Stimulated activated naive CD8-positive, alpha-beta T cell treated with anti-CD3 and anti-CD28 coated beads, Interleukin-15, Interleukin-2, amounts not matched to agents 100 ng/mL and 50 ng/mL, for 24 hours (primary cell): ENCODE measurements at regions not wholly inside any gene's neighbourhood (a gene's known extent, or its start where the extent isn't known, plus 50 kb on each side); places are given as distances from the start of the nearest gene placed in this dataset.
"Not testable (repeated sequence)": the region's sequence is repeated elsewhere in the genome, so short reads cannot be mapped to it uniquely, and the experiment has no call there.

ENCODE experiments used
- H3K27ac Mint-ChIP-seq: one replicate; pipeline ENCODE4 v1.8.0; 2021; ENCODE audit warnings: mild to moderate bottlenecking, mixed read lengths
- H3K27me3 Mint-ChIP-seq: one replicate; pipeline ENCODE4 v1.8.0; 2021; ENCODE audit warnings: mixed read lengths
- H3K36me3 Mint-ChIP-seq: one replicate; pipeline ENCODE4 v1.8.0; 2021; ENCODE audit warnings: low read depth, mixed read lengths
- H3K4me1 Mint-ChIP-seq: one replicate; pipeline ENCODE4 v1.8.0; 2021; ENCODE audit warnings: low read depth, mixed read lengths
- H3K4me3 Mint-ChIP-seq: one replicate; pipeline ENCODE4 v1.8.0; 2021; ENCODE audit warnings: mild to moderate bottlenecking, mixed read lengths
- H3K9me3 Mint-ChIP-seq: one replicate; pipeline ENCODE4 v1.8.0; 2021; ENCODE audit warnings: mixed read lengths

DNA sequence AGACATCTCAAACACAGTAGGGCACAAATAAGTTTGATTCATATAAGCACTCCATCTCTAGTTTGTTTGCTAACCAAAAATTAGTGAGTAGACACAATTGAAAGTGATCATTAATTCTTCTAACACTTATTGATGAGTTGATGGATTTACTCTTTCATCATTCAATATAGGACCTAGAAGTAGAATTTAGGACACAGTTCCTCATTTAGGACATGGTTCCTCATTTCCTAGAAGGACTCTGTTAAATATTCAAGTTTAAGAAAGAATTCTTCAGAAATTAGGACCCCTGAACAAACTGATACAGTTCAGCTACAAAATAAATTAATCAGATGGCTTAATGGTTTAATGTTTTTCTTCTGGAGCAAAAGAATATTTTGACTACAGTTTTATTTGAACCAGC lies 143.5 kb upstream of the PRR16 start:
- Mint-ChIP-seq H3K27me3 (no peaks in the 10 kb centered on the region), H3K36me3 (no peaks in the 10 kb centered on the region), H3K4me1 (no peaks in the 10 kb centered on the region), H3K4me3 (no peak overlapping the region), H3K27ac (no peak overlapping the region), H3K9me3 (peaks cover 4% of the 10 kb centered on the region)

GRCh38 chr5:120326651-120327050 lies 137.4 kb upstream of the PRR16 start:
- no peak overlapping the region for H3K27ac Mint-ChIP-seq
- no peaks in the 10 kb centered on the region for H3K36me3 Mint-ChIP-seq
- no peaks in the 10 kb centered on the region for H3K9me3 Mint-ChIP-seq

DNA sequence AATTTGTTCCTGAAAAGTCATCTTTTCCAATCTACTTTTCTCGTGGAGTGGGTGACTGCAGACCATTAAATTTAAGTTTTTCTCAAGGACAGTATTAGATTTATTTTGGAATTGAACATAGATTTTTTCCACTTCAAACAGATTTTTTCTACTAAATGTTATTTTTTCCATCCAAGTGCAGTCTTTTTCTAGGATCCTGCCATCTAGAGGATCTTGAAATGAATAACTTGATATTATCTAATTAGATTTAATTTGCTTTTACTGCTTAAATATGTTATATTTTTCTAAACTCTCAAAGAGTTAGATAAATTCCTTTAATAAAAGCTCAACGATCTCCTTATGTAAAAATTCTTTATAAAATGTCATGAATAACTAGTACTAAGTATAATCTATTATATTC lies 136.9 kb upstream of the PRR16 start:
- no peaks in the 10 kb centered on the region for H3K4me1 Mint-ChIP-seq
- no peaks in the 10 kb centered on the region for H3K36me3 Mint-ChIP-seq
- no peak overlapping the region for H3K27ac Mint-ChIP-seq
- no peaks in the 10 kb centered on the region for H3K27me3 Mint-ChIP-seq
- H3K9me3 Mint-ChIP-seq: no peaks in the 10 kb centered on the region
- H3K4me3 Mint-ChIP-seq: no peak overlapping the region

More at GRCh38 chr5:120326651-120327050, 137.4 kb upstream of the PRR16 start:
- Mint-ChIP-seq H3K4me3 (no peak overlapping the region), H3K4me1 (no peaks in the 10 kb centered on the region), H3K27me3 (no peaks in the 10 kb centered on the region)

GRCh38 chr5:120329095-120329494 lies 135.0 kb upstream of the PRR16 start:
- H3K27ac Mint-ChIP-seq: no peak overlapping the region
- H3K27me3 Mint-ChIP-seq: no peaks in the 10 kb centered on the region
- H3K4me3 Mint-ChIP-seq: no peak overlapping the region
- H3K36me3 Mint-ChIP-seq: no peaks in the 10 kb centered on the region
- H3K9me3 Mint-ChIP-seq: no peaks in the 10 kb centered on the region
- H3K4me1 Mint-ChIP-seq: no peaks in the 10 kb centered on the region

DNA sequence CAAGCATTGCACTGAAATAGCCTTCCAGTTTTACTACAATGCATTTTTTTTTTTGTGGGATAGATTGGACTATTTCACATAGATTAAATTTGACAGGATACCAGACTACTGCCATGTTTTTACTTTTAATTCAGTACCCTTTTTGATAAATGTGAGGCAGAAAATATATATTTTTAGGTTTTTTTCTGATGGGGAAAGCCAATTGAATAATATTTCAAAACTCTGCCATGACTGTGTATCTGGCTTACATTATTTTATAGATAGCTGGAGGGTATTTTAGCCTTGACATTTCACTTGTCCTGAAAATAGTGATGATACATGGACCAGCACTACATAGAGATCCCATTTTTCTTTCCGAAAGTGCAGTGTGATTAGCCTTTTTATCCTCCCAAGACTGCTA lies 133.5 kb upstream of the PRR16 start:
- Mint-ChIP-seq H3K4me3 (no peak overlapping the region), H3K9me3 (peaks cover 4% of the 10 kb centered on the region), H3K27ac (no peak overlapping the region), H3K36me3 (no peaks in the 10 kb centered on the region), H3K27me3 (no peaks in the 10 kb centered on the region), H3K4me1 (no peaks in the 10 kb centered on the region)

- no peak overlapping the region for H3K27ac Mint-ChIP-seq
- H3K9me3 Mint-ChIP-seq: no peaks in the 10 kb centered on the region
- H3K4me3 Mint-ChIP-seq: no peak overlapping the region
- H3K27me3 Mint-ChIP-seq: no peaks in the 10 kb centered on the region
- no peaks in the 10 kb centered on the region for H3K36me3 Mint-ChIP-seq
- no peaks in the 10 kb centered on the region for H3K4me1 Mint-ChIP-seq
These were observed 119.9 kb upstream of the PRR16 start for GRCh38 chr5:120344181-120344580.

DNA sequence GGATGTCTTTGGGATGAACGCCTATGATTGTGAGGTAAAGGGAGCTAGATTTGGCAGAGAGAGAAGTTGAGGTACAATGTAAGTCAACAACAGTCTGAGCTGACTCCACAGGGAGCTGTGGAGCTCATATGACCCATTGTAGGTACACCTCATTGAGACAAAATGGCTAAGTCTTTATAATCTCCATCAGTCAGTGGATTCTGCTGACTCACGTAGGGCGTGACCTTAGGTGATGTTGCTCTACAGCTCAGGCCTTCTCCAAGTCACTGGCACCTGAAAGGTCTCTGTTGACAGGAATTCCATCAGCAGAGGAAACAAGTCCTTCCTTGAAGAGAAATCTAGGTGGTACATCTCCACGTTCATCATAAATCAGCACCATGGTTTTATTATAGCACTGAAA lies 118.2 kb upstream of the PRR16 start:
- Mint-ChIP-seq H3K4me1 (no peaks in the 10 kb centered on the region), H3K4me3 (no peak overlapping the region), H3K27me3 (no peaks in the 10 kb centered on the region), H3K9me3 (peaks cover 6% of the 10 kb centered on the region), H3K27ac (no peak overlapping the region), H3K36me3 (no peaks in the 10 kb centered on the region)

GRCh38 chr5:120351071-120351470 lies 113.0 kb upstream of the PRR16 start:
- H3K4me1 Mint-ChIP-seq, H3K27ac Mint-ChIP-seq, H3K4me3 Mint-ChIP-seq, H3K36me3 Mint-ChIP-seq, H3K27me3 Mint-ChIP-seq: not testable (repeated sequence)
- H3K9me3 Mint-ChIP-seq: peaks cover 16% of the 10 kb centered on the region

DNA sequence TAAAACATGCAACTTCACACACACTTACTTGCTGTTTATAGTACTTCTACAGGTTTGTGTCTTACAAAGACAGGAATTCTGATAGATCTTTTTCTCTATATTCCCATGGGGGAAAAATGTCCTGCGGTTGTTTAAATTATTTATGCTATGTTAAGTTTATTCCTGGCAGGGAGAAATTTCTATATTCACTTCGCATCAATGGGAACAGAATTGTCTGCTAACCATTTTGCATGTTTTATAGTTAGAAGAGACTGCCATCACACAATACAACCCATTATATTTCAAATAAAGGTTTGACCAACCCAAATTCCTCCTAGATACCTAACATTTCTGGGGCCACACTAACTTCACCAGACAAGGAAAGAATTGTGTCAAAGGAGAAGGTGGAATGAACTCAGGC lies 110.0 kb upstream of the PRR16 start:
- Mint-ChIP-seq H3K27me3 (no peaks in the 10 kb centered on the region), H3K9me3 (peaks cover 16% of the 10 kb centered on the region), H3K4me3 (no peak overlapping the region), H3K4me1 (no peaks in the 10 kb centered on the region), H3K27ac (no peak overlapping the region), H3K36me3 (no peaks in the 10 kb centered on the region)

GRCh38 chr5:120358949-120359348 lies 105.2 kb upstream of the PRR16 start:
- H3K9me3 Mint-ChIP-seq: no peaks in the 10 kb centered on the region
- H3K27me3 Mint-ChIP-seq: no peaks in the 10 kb centered on the region
- H3K4me3 Mint-ChIP-seq: no peak overlapping the region
- H3K36me3 Mint-ChIP-seq: no peaks in the 10 kb centered on the region
- H3K4me1 Mint-ChIP-seq: no peaks in the 10 kb centered on the region
- no peak overlapping the region for H3K27ac Mint-ChIP-seq

DNA sequence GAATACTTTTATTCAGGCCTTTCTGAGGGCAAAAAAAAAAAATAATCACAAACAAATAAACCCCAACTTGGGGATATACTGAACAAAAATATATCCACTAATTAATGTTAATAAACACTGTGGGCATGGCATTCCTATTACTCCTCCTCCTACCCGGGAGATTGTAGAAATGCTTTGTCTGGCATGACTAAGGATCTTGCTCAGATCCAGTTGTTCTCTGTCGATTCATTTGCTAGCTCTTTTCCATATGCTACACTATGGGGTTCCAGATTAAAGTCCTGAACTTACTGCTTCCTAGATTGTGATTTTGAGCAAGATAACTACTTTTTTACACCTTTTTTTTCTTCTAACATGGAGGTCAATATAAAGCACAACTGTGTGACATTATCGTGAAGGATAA lies 102.2 kb upstream of the PRR16 start:
- Mint-ChIP-seq H3K4me3 (no peak overlapping the region), H3K4me1 (no peaks in the 10 kb centered on the region), H3K36me3 (no peaks in the 10 kb centered on the region), H3K9me3 (no peaks in the 10 kb centered on the region), H3K27me3 (no peaks in the 10 kb centered on the region), H3K27ac (no peak overlapping the region)

DNA sequence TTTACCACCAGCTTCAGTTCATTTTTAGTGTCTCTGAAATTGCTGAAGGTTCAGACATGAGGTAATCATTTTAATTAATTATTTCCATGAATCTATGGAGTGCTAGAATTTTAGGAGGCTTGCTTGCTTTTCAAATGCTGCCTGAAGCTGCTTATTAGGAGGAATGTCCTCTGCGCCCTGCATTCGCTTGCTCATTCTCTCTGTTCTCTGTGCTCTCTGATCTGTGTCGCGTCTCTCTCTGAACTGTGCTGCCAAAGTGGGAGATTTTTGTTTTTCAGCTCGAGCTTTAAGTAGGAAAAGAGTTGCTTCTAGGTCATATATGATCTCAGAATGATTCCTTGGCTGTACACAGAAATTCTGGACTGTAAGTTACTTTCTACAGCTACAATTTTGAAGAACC lies 101.7 kb upstream of the PRR16 start:
- Mint-ChIP-seq H3K27me3 (no peaks in the 10 kb centered on the region), H3K4me3 (no peak overlapping the region), H3K27ac (no peak overlapping the region), H3K9me3 (no peaks in the 10 kb centered on the region), H3K36me3 (no peaks in the 10 kb centered on the region), H3K4me1 (no peaks in the 10 kb centered on the region)

DNA sequence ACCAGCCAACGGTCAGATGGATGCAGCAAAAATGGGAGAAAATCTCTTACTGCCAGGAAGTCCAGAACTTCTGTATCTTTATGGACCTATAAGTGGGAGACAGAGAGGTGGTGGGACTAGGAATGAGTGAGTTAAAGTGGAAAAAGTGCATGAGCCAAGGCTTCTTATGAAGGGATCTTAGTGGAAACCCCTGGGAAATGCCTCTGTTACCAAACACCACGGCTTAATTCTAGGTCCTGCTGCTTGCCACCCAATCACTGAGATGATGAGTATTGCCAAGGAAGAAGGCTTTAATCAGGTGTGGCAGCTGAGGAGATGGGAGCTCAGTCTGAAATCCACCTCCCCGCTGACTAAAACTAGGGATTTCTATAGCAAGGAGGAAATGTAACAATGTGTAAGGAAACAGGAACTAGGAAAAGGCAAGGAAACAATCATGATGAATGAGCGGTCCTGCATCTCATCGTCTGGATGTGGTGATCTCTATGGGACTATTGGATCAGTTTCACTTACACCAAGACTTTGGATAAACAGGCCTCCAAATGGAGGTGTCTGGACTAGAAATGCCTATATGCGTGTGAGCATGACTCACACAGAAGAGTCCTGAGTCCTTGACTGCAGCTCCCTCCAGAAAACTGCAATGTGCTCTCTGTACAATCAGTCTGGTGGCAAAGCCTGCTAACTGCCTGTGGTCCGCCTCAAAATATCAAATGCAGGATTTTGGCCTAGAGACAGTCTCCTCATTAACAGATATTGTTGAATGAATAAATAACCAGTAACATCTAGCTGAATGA lies 98.2 kb upstream of the PRR16 start:
- Mint-ChIP-seq H3K27ac (no peak overlapping the region), H3K4me1 (no peaks in the 10 kb centered on the region), H3K36me3 (no peaks in the 10 kb centered on the region), H3K4me3 (no peak overlapping the region), H3K27me3 (no peaks in the 10 kb centered on the region), H3K9me3 (no peaks in the 10 kb centered on the region)

- Mint-ChIP-seq H3K9me3 (no peaks in the 10 kb centered on the region), H3K36me3 (no peaks in the 10 kb centered on the region), H3K27me3 (no peaks in the 10 kb centered on the region), H3K27ac (no peak overlapping the region), H3K4me3 (no peak overlapping the region), H3K4me1 (no peaks in the 10 kb centered on the region)
These were observed 96.0 kb upstream of the PRR16 start for GRCh38 chr5:120367896-120368634.

DNA sequence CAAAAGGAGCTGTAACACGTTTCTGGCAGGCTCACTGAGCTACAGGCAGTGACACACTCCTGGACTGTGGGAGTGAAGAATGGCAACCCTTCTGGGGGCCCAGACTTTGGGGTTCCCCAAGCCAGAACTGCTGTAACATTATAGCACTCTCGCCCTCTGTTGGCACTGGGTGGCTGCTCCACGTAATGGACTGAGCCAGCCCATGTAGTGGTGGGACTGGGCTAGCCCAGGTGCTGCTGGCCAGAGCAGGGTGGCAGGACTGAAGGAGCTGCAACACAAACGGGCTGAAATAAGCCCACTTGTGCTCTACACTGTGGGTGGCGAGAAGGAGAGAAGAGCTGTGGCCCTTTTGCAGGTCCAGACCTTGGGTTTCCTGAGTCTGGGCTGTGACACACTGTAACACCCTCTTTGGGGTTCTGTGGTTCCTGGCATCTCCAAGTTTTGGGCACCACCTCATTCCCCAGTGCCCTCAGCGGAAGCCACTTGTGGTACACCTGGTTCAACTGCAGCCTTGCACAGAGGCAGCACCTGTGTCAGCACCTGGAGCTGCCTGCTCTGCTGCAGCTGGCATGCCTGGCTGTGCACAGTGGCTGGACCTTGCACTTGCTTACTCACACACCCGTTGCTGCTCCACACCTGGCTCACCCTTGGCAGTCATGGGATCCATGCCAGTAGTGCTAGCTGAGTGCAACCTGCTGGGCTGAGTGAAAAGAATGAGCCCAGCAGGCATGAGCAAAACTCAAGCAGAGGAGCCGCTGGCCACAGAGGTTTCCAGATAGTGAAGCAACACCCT lies 95.0 kb upstream of the PRR16 start:
- no peaks in the 10 kb centered on the region for H3K9me3 Mint-ChIP-seq

More for the DNA sequence above, 95.0 kb upstream of the PRR16 start:
- H3K4me1 Mint-ChIP-seq: no peaks in the 10 kb centered on the region
- no peaks in the 10 kb centered on the region for H3K27me3 Mint-ChIP-seq
- H3K27ac Mint-ChIP-seq: no peak overlapping the region
- H3K4me3 Mint-ChIP-seq: no peak overlapping the region
- no peaks in the 10 kb centered on the region for H3K36me3 Mint-ChIP-seq
